ENCODE measurements at regions not wholly inside any gene's neighbourhood (a gene's known extent, or its start where the extent isn't known, plus 50 kb on each side); places are given as distances from the start of the nearest gene placed in this dataset.
"Not testable (repeated sequence)": the region's sequence is repeated elsewhere in the genome, so short reads cannot be mapped to it uniquely, and the experiment has no call there.

DNA sequence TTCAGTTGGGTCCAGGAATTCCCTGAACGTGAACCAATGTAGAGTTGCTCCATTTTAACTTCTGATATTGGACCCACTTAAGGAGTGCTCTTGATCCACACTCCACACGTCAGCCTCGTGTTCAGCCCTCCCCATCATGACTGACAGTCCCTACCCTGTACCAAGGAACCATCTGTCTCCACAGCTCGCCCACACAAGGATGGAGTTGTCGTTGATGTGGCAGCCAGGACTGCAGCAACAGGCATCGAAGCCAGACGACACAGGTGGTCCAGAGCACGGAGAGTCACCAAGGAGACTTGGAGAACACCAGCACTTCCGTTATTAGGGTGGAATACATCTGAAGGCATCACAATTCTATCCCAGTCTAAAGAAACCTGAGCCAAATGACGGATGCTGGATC is 472.1 kb upstream of the NR3C2 start:
- no peak for DNase-seq (ENCODE audit: low read depth)
- TF ChIP-seq CTCF (conservative IDR thresholded peaks at IDR 0.05; ENCODE audit: control insufficient read depth, insufficient read depth, low read depth, low read length) = no peak
- H3K4me3 ChIP-seq (ENCODE audit: control insufficient read depth, low read depth, low read length) = no peak overlapping the region

DNA sequence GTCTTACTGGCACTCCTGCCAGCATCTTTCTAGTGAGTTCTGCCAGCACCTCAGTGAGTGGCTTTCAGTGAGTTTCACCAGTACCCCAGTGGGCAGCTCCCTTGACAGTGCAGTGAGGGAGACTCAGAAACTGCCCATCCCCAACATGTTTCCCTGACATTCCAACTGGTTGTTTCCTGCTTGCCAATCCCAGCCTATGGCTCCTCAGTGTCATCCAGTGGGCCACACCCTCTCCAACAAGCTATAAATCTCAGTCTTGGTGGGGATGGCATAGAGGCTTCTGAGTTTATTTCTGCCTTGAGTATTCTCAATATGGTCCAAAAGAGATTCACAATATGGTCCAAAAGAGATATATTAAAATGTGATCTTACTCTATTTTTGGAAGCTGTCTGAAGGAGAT is 461.2 kb upstream of the NR3C2 start:
- H3K4me3 ChIP-seq (ENCODE audit: control insufficient read depth, low read depth, low read length) = no peak overlapping the region
- no peak for DNase-seq (ENCODE audit: low read depth)
- TF ChIP-seq CTCF (conservative IDR thresholded peaks at IDR 0.05; ENCODE audit: control insufficient read depth, insufficient read depth, low read depth, low read length) = no peak

- H3K4me3 ChIP-seq (ENCODE audit: control insufficient read depth, low read depth, low read length) = no peak overlapping the region
- TF ChIP-seq CTCF (conservative IDR thresholded peaks at IDR 0.05; ENCODE audit: control insufficient read depth, insufficient read depth, low read depth, low read length) = no peak
- no peak for DNase-seq (ENCODE audit: low read depth)
These were observed 459.0 kb upstream of the NR3C2 start for GRCh38 chr4:148901075-148901705.

GRCh38 chr4:148898139-148898538 is 455.9 kb upstream of the NR3C2 start:
- not testable (repeated sequence) for DNase-seq (ENCODE audit: low read depth)

DNA sequence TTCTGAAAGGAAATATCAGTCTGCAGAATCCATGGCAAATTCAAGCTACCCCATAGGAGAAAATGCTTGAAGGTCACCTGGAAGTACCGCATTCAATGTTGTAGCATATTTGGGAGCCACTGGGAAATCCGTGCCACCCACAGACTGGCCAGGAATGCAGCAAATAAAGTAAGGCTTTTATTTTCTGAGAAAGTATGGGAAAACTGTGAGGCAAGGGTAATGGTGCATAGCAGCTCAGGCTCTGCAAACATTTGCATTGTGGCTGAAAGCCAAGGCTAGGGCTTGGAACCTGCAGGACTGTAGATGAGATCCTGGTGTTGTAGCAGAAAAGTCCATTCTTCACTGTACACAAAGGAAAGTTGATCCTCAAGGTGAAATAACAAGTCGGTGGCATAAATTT is 450.9 kb upstream of the NR3C2 start:
- DNase-seq (ENCODE audit: low read depth) = no peak
- TF ChIP-seq CTCF (conservative IDR thresholded peaks at IDR 0.05; ENCODE audit: control insufficient read depth, insufficient read depth, low read depth, low read length) = no peak
- no peak overlapping the region for H3K4me3 ChIP-seq (ENCODE audit: control insufficient read depth, low read depth, low read length)

More at GRCh38 chr4:148898139-148898538, 455.9 kb upstream of the NR3C2 start:
- not testable (repeated sequence) for H3K4me3 ChIP-seq (ENCODE audit: control insufficient read depth, low read depth, low read length)

DNA sequence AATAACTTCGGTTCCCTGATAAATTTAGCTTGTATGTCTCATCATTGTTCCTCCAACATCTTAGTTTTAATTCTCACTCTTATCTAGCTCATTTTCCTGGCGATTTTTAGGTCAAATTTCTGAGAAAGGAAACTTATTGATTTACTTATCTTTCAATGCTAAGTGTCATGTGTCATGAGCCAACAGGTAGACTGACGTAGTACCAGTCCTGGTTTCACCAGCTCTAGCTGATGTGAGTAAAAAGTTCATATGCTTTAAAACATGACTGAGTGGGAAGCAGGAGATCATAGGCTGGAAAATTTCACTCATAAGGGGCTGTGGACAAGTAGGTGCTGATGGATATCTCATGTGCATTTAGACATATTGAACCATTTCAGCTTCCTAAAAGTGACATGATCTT is 441.7 kb upstream of the NR3C2 start:
- no peak for DNase-seq (ENCODE audit: low read depth)
- H3K4me3 ChIP-seq (ENCODE audit: control insufficient read depth, low read depth, low read length) = no peak overlapping the region
- no peak for TF ChIP-seq CTCF (conservative IDR thresholded peaks at IDR 0.05; ENCODE audit: control insufficient read depth, insufficient read depth, low read depth, low read length)

DNA sequence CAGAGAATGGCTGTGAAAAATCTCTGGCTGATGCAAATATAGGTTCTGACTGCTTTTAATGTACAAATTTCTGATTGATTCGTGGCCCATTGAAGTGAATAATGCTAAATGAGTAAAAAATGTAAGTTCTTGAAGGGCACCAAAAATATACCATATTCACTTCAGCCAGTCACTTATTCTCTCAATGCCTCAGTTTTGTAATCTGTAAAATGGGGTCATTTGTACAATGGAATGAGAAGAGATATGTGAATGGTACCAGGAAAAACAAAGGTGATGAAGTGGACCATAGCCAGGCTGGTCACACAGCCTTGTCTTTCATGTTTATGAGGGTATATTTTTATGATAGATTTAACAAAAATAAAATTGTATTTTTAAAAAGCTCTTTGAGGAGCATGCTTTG is 441.2 kb upstream of the NR3C2 start:
- no peak for DNase-seq (ENCODE audit: low read depth)
- no peak overlapping the region for H3K4me3 ChIP-seq (ENCODE audit: control insufficient read depth, low read depth, low read length)
- TF ChIP-seq CTCF (conservative IDR thresholded peaks at IDR 0.05; ENCODE audit: control insufficient read depth, insufficient read depth, low read depth, low read length) = no peak
